K562 (cell line): ENCODE measurements at regions not wholly inside any gene's neighbourhood (a gene's known extent, or its start where the extent isn't known, plus 50 kb on each side); places are given as distances from the start of the nearest gene placed in this dataset.
A peak's percentile ranks its signal among the peaks of the same experiment; 100 is the strongest.

Experiments used
- ATAC-seq: fragments of 200-7000 bp; cut with Tn5 transposase; 3 replicates; pipeline ENCODE4 v1.9.1; 2020; ENCODE audit warnings: moderate library complexity
- BruUV-seq: library from RNA; stranded (reverse); fragments of 400-500 nt; replicated peaks from 2 replicates; lab custom pipeline; 2021; lab: Mats Ljungman, UMichigan
- CTCF ChIA-PET: fragments of 300-600 bp; formaldehyde crosslinking; extraction: SDS; loops from one replicate; lab custom pipeline; 2021; ENCODE audit warnings: low intra/inter-chr PET ratio; lab: Yijun Ruan, JAX
- POLR2A ChIA-PET: fragments of 300-600, 350-650 bp; sonication (Branson Sonifier 250); formaldehyde crosslinking; extraction: SDS; loops from one replicate; lab custom pipeline; 2021; ENCODE audit warnings: antibody characterized with exemption, inconsistent platforms; lab: Yijun Ruan, JAX
- DNase-seq, 4 experiments: peaks; one replicate each; pipeline versions ENCODE4 v3.0.0 to v3.0.0-alpha.2; 2011 to 2018; ENCODE audit warnings: low spot score in 3 of 4, mixed read lengths in 3 of 4; ENCODE audit errors: extremely low read depth in 1 of 4
- FAIRE-seq: peaks from 2 replicates; lab custom pipeline; 2011; peaks lifted over from hg19 to GRCh38; lab: Jason Lieb, UNC
- H2AFZ ChIP-seq: 2 replicates; pipeline ENCODE4 v1.6.0; 2011; ENCODE audit warnings: low read depth, low read length, control low read depth, inconsistent platforms
- H3K27ac ChIP-seq: fragments of 200-600 bp; 3 replicates; pipeline ENCODE4 v1.8.0; 2011; ENCODE audit warnings: low read depth, mild to moderate bottlenecking, control low read depth, inconsistent platforms, low read length, moderate library complexity, mixed read lengths; ENCODE audit errors: extremely low read depth
- H3K27me3 ChIP-seq, 2 experiments: fragments of 300-600 bp in 1 of 2; 2 replicates in 1 of 2; 3 replicates in 1 of 2; pipeline versions ENCODE4 v1.6.0 to v1.8.0; 2011; ENCODE audit warnings: inconsistent platforms in 2 of 2, low read length in 2 of 2, mild to moderate bottlenecking in 1 of 2, mixed read lengths in 1 of 2, moderate library complexity in 1 of 2; ENCODE audit not compliant: control insufficient read depth in 2 of 2, insufficient read depth in 2 of 2
- H3K36me3 ChIP-seq: fragments of 300-600 bp; 3 replicates; pipeline ENCODE4 v1.8.0; 2011; ENCODE audit warnings: mild to moderate bottlenecking, low read length, inconsistent platforms; ENCODE audit not compliant: control insufficient read depth, insufficient read depth
- H3K4me1 ChIP-seq, 2 experiments: fragments of 200-600 bp in 1 of 2; replicated peaks in 1 of 2; 2 replicates in 1 of 2; 3 replicates in 1 of 2; pipeline versions ENCODE4 v1.5.1 to v1.8.0; 2011; ENCODE audit warnings: inconsistent platforms in 2 of 2, low read length in 2 of 2, mild to moderate bottlenecking in 1 of 2, mixed read lengths in 1 of 2, moderate library complexity in 1 of 2; ENCODE audit not compliant: control insufficient read depth in 2 of 2, insufficient read depth in 2 of 2
- H3K4me2 ChIP-seq: 2 replicates; pipeline ENCODE4 v1.6.1; 2011; ENCODE audit warnings: low read length, control low read depth, inconsistent platforms, mixed read lengths; ENCODE audit not compliant: insufficient read depth
- H3K4me3 ChIP-seq: fragments of 200-600 bp; sonication (generic), shearing (Covaris generic); 2 replicates; pipeline ENCODE4 v1.5.1; 2016; ENCODE audit warnings: control low read depth, inconsistent platforms
- H3K79me2 ChIP-seq: fragments of 200-600 bp; 3 replicates; pipeline ENCODE4 v1.8.0; 2011; ENCODE audit warnings: low read length, inconsistent platforms; ENCODE audit not compliant: control insufficient read depth, insufficient read depth
- H3K9ac ChIP-seq, 2 experiments: 2 replicates each; pipeline versions ENCODE4 v1.6.0 to v1.6.1; 2011; ENCODE audit warnings: low read depth in 2 of 2, low read length in 2 of 2, control low read depth in 1 of 2, inconsistent platforms in 1 of 2, mild to moderate bottlenecking in 1 of 2, mixed read lengths in 1 of 2; ENCODE audit not compliant: insufficient read depth in 1 of 2
- H3K9me1 ChIP-seq: one replicate; pipeline ENCODE4 v1.6.0; 2011; ENCODE audit warnings: inconsistent platforms, mild to moderate bottlenecking, low read length, moderate library complexity; ENCODE audit not compliant: control insufficient read depth, insufficient read depth
- H3K9me3 ChIP-seq: replicated peaks from 2 replicates; pipeline ENCODE4 v1.5.1; 2011; ENCODE audit warnings: low read depth, low read length, inconsistent platforms; ENCODE audit not compliant: control insufficient read depth, insufficient read depth
- H4K20me1 ChIP-seq: replicated peaks from 2 replicates; pipeline ENCODE4 v1.6.1; 2011; ENCODE audit warnings: low read length, inconsistent platforms, mixed read lengths; ENCODE audit not compliant: control insufficient read depth, insufficient read depth
- CTCFL ChIP-seq: IDR thresholded peaks from 2 replicates; pipeline ENCODE4 v1.6.1; 2011; ENCODE audit warnings: borderline replicate concordance, low read depth, mild to moderate bottlenecking, moderate library complexity, low read length; ENCODE audit not compliant: insufficient read depth, poor library complexity, severe bottlenecking
- DPF2 ChIP-seq: fragments of 450-650 bp; IDR thresholded peaks from 2 replicates; pipeline ENCODE4 v1.6.1; 2016
- JUN ChIP-seq, 2 experiments: sonication (generic) in 1 of 2; formaldehyde crosslinking in 1 of 2; IDR thresholded peaks; 2 replicates each; pipeline versions ENCODE4 v1.6.1 to v1.8.0; 2012 to 2022; ENCODE audit warnings: borderline replicate concordance in 2 of 2, mild to moderate bottlenecking in 2 of 2, improper control_type of control experiment in 1 of 2, low read depth in 1 of 2, low read length in 1 of 2, missing genetic modification reagents in 1 of 2
- KLF1 ChIP-seq: fragments of 450-650 bp; IDR thresholded peaks from 2 replicates; pipeline ENCODE4 v1.6.1; 2016; ENCODE audit warnings: missing genetic modification characterization, missing compliant biosample characterization
- MAFF ChIP-seq: IDR thresholded peaks from 2 replicates; pipeline ENCODE4 v1.6.1; 2012; ENCODE audit warnings: low read length, improper control_type of control experiment
- TEAD4 ChIP-seq, 2 experiments: sonication (generic) in 1 of 2; formaldehyde crosslinking in 1 of 2; IDR thresholded peaks; 2 replicates each; pipeline versions ENCODE4 v1.6.1 to v1.8.0; 2012 to 2022; ENCODE audit warnings: borderline replicate concordance in 1 of 2, inconsistent platforms in 1 of 2, low read length in 1 of 2, mild to moderate bottlenecking in 1 of 2, missing genetic modification reagents in 1 of 2
- WGBS: fragments of 100-300 bp; shearing (Covaris generic); methylation state at CpG from one replicate; pipeline ENCODE4 v1.1.6; 2016; ENCODE audit warnings: low coverage, mixed read lengths; ENCODE audit not compliant: insufficient coverage; ENCODE audit errors: missing lambda C conversion rate; 5-methylcytosine and 5-hydroxymethylcytosine counted together
- in situ Hi-C: fragments of 300-500 bp; cut with MboI; formaldehyde crosslinking; loops from 4 replicates; pipeline ENCODE4 v1.15.0; 2018; ENCODE audit warnings: inconsistent platforms, mixed read lengths
- intact Hi-C: fragments of 100-400 bp; cut with micrococcal nuclease; formaldehyde crosslinking; loops from 2 replicates; pipeline ENCODE4 v1.14.2; 2022

- TF ChIP-seq TEAD4 (IDR thresholded peaks at IDR 0.05; ENCODE audit: low read length) (no peak), TEAD4 (CRISPR knock-in tag; IDR thresholded peaks at IDR 0.05; ENCODE audit: borderline replicate concordance) (no peak), CTCFL (no peak), JUN (IDR thresholded peaks at IDR 0.05; ENCODE audit: borderline replicate concordance, low read depth, low read length) (no peak), JUN (CRISPR knock-in tag; IDR thresholded peaks at IDR 0.05; ENCODE audit: borderline replicate concordance) (no peak), KLF1 (tag) (no peak), MAFF (peak; percentile 51)
These were observed 393.1 kb downstream of the CNTNAP4 start (continued) for GRCh38 chr16:76670125-76670857.

GRCh38 chr16:76676356-76676755 lies 399.2 kb downstream of the CNTNAP4 start:
- Histone ChIP-seq H3K27me3 (no peaks in the 10 kb centered on the region), H3K9ac (no peak overlapping the region), H4K20me1 (no peaks in the 10 kb centered on the region), H3K9me3 (no peaks in the 10 kb centered on the region), H3K27ac (no peak overlapping the region), H3K36me3 (no peaks in the 10 kb centered on the region)
- POLR2A ChIA-PET = no interaction called here
- FAIRE-seq (no peak), ATAC-seq (no peak)
- CTCF ChIA-PET = no interaction called here
- no peak for TF ChIP-seq DPF2
- TF ChIP-seq, all 486 proteins: peak for 0
- no peak overlapping the region for H3K4me2 ChIP-seq
- in situ Hi-C loops = no loop called here
- H3K4me1 ChIP-seq = no peaks in the 10 kb centered on the region
- 0% methylated on average over 1 of the region's 1 CpG for WGBS
- DNase-seq = no peak
- H3K4me3 ChIP-seq = no peak overlapping the region
- intact Hi-C loops = no loop called here
- no peaks in the 10 kb centered on the region for H3K79me2 ChIP-seq
- no peak overlapping the region for H2AFZ ChIP-seq
- H3K9me1 ChIP-seq = no peaks in the 10 kb centered on the region
- no TSS peak for BruUV-seq
